ENCODE measurements at regions not wholly inside any gene's neighbourhood (a gene's known extent, or its start where the extent isn't known, plus 50 kb on each side); places are given as distances from the start of the nearest gene placed in this dataset.

DNA sequence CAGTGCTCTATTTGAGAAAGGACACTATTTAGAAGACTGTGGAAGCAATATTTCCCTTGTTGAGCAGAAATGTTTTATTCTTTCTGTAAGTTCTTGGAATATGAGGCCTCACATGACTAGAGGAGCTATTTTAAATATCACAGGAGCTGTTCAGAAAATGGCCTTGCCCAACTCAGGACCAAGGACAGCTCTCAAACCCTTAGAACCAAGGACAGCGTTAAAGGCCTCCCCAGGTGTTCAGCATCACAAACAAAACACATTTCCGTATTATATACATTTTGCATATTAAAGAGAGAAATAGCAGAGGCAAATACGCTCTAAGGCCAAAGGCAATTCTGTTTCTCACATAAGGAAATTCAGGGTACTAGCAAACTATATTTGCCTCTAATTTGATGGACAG is 631.4 kb downstream of the CDH26 start:
- no peak for DNase-seq (ENCODE audit: insufficient read length, low spot score)
- FAIRE-seq, result no peak
- TF ChIP-seq, protein P1, sequence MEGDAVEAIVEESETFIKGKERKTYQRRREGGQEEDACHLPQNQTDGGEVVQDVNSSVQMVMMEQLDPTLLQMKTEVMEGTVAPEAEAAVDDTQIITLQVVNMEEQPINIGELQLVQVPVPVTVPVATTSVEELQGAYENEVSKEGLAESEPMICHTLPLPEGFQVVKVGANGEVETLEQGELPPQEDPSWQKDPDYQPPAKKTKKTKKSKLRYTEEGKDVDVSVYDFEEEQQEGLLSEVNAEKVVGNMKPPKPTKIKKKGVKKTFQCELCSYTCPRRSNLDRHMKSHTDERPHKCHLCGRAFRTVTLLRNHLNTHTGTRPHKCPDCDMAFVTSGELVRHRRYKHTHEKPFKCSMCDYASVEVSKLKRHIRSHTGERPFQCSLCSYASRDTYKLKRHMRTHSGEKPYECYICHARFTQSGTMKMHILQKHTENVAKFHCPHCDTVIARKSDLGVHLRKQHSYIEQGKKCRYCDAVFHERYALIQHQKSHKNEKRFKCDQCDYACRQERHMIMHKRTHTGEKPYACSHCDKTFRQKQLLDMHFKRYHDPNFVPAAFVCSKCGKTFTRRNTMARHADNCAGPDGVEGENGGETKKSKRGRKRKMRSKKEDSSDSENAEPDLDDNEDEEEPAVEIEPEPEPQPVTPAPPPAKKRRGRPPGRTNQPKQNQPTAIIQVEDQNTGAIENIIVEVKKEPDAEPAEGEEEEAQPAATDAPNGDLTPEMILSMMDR (IDR thresholded peaks at IDR 0.05; ENCODE audit: insufficient read depth, missing control alignments), result no peak

DNA sequence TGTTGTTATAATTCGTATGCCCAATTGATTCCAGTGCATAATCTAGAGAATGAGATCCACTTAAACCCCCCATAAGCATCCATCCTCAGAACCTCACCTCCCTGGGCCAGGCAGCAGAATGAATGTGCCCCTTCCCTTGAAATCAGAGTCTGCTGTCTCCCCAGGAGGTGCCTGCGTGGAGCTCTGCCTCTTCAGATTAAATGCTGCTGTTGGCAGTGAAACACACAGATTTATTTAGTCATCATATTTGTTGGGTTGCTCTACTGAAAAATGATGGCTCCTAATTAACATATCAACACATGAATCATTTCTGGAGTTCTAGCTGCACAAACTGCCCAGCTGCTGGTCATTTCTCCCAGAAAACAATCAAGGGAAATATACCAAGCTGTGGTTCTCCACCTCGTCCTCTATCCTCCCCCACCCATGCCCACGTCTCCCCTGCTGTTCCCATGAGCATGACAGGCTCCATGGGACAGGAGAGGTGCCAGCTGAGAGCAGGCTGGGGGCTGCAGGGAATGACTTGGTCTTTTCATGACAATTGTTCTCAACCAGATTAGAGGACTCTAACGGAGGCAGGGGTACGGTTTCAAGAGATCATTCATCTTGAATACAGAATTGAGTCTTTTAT is 633.1 kb downstream of the CDH26 start:
- FAIRE-seq (no peak), DNase-seq (ENCODE audit: insufficient read length, low spot score) (no peak)
- TF ChIP-seq, protein P1 (IDR thresholded peaks at IDR 0.05; ENCODE audit: insufficient read depth, missing control alignments), result no peak

DNA sequence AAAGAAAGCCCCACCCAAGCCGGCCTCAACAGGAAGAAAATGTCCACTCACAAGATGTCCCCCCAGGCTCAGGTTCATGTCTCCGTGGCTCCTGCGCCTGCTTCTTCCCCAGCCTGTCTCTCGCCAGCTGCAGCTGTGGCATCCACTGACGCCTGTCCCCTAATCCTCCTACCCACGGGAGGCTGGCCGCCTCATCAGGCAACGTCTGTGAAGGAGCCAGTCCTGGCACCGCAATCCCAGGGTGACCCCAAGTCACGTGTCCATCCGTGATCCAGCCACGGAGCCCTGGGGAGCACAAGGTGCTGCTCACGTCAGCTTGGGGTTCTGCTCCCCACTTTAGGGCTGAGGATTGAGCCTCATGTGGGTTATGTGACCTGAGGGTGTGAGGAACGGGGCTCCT is 640.3 kb downstream of the CDH26 start:
- TF ChIP-seq, protein P1 (IDR thresholded peaks at IDR 0.05; ENCODE audit: insufficient read depth, missing control alignments), result no peak
- FAIRE-seq, result no peak
- no peak for DNase-seq (ENCODE audit: insufficient read length, low spot score)

DNA sequence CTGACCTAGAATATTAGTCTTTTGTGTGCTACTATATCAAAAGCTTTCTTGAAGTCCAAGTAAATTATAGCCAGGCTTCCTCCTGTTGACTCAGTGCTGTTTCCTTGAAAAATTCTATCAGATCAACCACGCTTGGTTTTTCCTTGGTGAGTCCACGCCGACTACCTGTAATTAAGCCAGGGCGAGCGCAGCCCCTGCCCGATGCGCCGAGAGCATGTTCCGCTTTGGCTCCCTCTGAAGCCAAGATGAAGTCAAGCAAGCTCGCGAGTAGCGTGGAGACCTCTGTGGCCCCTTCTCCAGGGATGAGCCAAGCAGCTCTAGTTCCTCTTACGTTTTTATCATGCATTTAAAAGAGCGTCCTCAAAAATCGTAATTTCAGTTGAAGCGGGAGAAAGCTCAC is 641.2 kb downstream of the CDH26 start:
- TF ChIP-seq, protein P1 (IDR thresholded peaks at IDR 0.05; ENCODE audit: insufficient read depth, missing control alignments), result no peak
- no peak for FAIRE-seq
- no peak for DNase-seq (ENCODE audit: insufficient read length, low spot score)

DNA sequence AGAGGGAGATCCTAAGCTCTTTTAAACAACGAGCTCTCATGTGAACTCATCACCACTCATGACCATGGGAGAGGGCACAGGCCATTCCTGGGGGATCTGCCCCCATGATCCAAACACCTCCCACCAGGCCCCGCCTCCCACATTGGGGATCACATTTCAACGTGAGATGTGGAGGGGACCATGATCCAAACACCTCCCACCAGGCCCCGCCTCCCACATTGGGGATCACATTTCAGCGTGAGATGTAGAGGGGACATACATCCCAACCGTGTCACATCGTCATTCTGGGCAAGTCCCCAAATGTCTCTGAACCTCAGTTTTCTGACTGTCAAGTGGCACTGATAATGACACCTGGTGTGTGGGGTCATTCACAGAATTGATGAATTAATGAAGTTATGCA is 641.8 kb downstream of the CDH26 start:
- DNase-seq (ENCODE audit: insufficient read length, low spot score), result no peak
- TF ChIP-seq, protein P1 (IDR thresholded peaks at IDR 0.05; ENCODE audit: insufficient read depth, missing control alignments), result no peak
- no peak for FAIRE-seq

DNA sequence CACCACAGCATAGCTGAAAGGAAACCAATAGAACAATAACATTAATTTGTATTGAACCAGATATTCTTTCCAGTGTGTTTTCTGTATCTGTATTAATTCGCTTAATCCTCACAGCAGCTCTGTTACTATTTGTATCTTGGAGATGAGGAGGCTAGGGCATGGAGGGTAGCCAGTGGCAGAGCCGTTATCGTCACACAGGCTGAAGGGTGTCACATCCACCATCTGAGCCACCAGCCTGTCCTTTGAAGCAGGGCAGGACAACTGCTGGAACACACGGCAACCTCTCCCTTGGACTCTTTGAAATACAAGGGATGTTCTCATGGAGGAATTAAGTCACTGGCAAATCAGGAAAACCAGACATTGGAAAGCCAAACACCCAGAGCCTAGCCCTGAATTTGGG is 628.0 kb upstream of the CDH4 start:
- DNase-seq (ENCODE audit: insufficient read length, low spot score) (no peak), FAIRE-seq (no peak)
- TF ChIP-seq, protein P1 (IDR thresholded peaks at IDR 0.05; ENCODE audit: insufficient read depth, missing control alignments), result no peak

DNA sequence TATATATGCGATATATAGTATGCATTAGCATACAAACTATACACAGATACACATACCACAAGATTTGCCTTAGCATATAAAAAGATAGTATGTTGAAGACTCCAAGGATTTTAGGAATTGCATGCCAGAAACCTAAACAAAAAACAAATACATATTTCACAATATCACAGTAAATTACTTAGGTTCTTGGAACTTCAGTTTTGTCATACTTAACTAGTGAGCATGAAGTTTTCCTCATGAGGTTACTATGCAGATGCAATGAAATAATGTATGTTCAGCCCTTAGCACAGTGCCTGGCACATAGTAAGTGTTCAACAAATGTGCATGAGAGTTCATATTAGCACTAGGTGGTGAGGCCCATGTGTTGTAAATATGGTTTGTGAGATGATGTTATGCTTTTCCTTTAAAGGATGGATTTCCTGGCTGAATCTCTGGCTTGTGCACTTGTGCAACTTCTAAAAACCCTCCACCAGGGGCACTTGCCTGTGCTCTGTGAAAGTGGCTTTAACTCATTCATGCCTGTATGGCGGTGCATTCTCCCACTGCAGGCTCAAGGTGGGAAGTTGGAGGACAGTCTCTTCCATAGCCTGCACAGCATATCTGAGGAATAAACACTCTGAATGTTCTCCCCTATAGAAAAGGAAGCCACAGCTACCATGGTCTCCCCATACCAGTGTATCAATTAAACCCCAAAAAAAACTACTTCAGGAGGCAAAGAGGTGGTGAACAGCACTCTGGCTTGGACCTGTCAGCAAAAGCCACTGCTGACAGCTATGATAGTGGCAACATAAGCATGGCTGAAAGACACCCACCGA is 624.1 kb upstream of the CDH4 start:
- DNase-seq (ENCODE audit: insufficient read length, low spot score) (no peak), FAIRE-seq (no peak)
- TF ChIP-seq, protein P1 (IDR thresholded peaks at IDR 0.05; ENCODE audit: insufficient read depth, missing control alignments), result no peak

Data from D721Med (cell line).